Parathyroid adenoma (tissue), 2 donors: ENCODE measurements at regions not wholly inside any gene's neighbourhood (a gene's known extent, or its start where the extent isn't known, plus 50 kb on each side); places are given as distances from the start of the nearest gene placed in this dataset.

ENCODE experiments used
- H2AFZ ChIP-seq: fragments of 300-600 bp; sonication (generic); one replicate; pipeline ENCODE4 v1.7.0; 2017; ENCODE audit warnings: antibody characterized with exemption, mild to moderate bottlenecking
- H3K27ac ChIP-seq: fragments of 300-600 bp; sonication (generic); one replicate; pipeline ENCODE4 v1.7.0; 2017
- H3K27me3 ChIP-seq: fragments of 300-600 bp; sonication (generic); one replicate; pipeline ENCODE4 v1.7.0; 2017; ENCODE audit warnings: low read length; ENCODE audit not compliant: control insufficient read depth, insufficient read depth
- H3K36me3 ChIP-seq: fragments of 300-600 bp; sonication (generic); one replicate; pipeline ENCODE4 v1.7.0; 2017; ENCODE audit warnings: low read length; ENCODE audit not compliant: control insufficient read depth, insufficient read depth
- H3K4me1 ChIP-seq: fragments of 300-600 bp; sonication (generic); one replicate; pipeline ENCODE4 v1.7.0; 2017; ENCODE audit warnings: control low read depth
- H3K4me2 ChIP-seq: fragments of 300-600 bp; sonication (generic); one replicate; pipeline ENCODE4 v1.7.0; 2017; ENCODE audit warnings: low read length
- H3K4me3 ChIP-seq: fragments of 300-600 bp; sonication (generic); one replicate; pipeline ENCODE4 v1.7.0; 2017; ENCODE audit warnings: low read depth, low read length
- H3K79me2 ChIP-seq: fragments of 300-600 bp; sonication (generic); one replicate; pipeline ENCODE4 v1.7.0; 2017; ENCODE audit warnings: control low read depth
- H3K9ac ChIP-seq: fragments of 300-600 bp; sonication (generic); one replicate; pipeline ENCODE4 v1.7.0; 2017; ENCODE audit warnings: mild to moderate bottlenecking
- H3K9me3 ChIP-seq: fragments of 300-600 bp; sonication (generic); one replicate; pipeline ENCODE4 v1.7.0; 2017; ENCODE audit warnings: low read length; ENCODE audit not compliant: control insufficient read depth
- TF ChIP-seq, protein P1 (sequence below): fragments of 300-600 bp; sonication (generic); IDR thresholded peaks from one replicate; pipeline ENCODE4 v1.7.0; 2017; ENCODE audit warnings: antibody characterized with exemption, mild to moderate bottlenecking
- donor health status: primary hyperparathyroidism.

GRCh38 chr6:50180646-50181045 lies 130.9 kb upstream of the DEFB112 start:
- no peak overlapping the region for H3K27ac ChIP-seq
- H3K79me2 ChIP-seq = no peaks in the 10 kb centered on the region
- no peak overlapping the region for H3K4me3 ChIP-seq
- TF ChIP-seq, protein P1, sequence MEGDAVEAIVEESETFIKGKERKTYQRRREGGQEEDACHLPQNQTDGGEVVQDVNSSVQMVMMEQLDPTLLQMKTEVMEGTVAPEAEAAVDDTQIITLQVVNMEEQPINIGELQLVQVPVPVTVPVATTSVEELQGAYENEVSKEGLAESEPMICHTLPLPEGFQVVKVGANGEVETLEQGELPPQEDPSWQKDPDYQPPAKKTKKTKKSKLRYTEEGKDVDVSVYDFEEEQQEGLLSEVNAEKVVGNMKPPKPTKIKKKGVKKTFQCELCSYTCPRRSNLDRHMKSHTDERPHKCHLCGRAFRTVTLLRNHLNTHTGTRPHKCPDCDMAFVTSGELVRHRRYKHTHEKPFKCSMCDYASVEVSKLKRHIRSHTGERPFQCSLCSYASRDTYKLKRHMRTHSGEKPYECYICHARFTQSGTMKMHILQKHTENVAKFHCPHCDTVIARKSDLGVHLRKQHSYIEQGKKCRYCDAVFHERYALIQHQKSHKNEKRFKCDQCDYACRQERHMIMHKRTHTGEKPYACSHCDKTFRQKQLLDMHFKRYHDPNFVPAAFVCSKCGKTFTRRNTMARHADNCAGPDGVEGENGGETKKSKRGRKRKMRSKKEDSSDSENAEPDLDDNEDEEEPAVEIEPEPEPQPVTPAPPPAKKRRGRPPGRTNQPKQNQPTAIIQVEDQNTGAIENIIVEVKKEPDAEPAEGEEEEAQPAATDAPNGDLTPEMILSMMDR = no peak
- H3K4me1 ChIP-seq = no peaks in the 10 kb centered on the region
- no peak overlapping the region for H2AFZ ChIP-seq
- no peaks in the 10 kb centered on the region for H3K9me3 ChIP-seq
- no peak overlapping the region for H3K9ac ChIP-seq
- no peaks in the 10 kb centered on the region for H3K27me3 ChIP-seq
- no peaks in the 10 kb centered on the region for H3K36me3 ChIP-seq
- no peak overlapping the region for H3K4me2 ChIP-seq

- Histone ChIP-seq H3K9me3 (no peaks in the 10 kb centered on the region), H2AFZ (no peak overlapping the region), H3K9ac (no peak overlapping the region), H3K36me3 (no peaks in the 10 kb centered on the region), H3K27me3 (no peaks in the 10 kb centered on the region), H3K27ac (no peak overlapping the region), H3K4me2 (no peak overlapping the region), H3K79me2 (no peaks in the 10 kb centered on the region), H3K4me1 (no peaks in the 10 kb centered on the region), H3K4me3 (no peak overlapping the region)
- TF ChIP-seq, protein P1 = no peak
Measured at GRCh38 chr6:50185006-50185405, 135.3 kb upstream of the DEFB112 start.

DNA sequence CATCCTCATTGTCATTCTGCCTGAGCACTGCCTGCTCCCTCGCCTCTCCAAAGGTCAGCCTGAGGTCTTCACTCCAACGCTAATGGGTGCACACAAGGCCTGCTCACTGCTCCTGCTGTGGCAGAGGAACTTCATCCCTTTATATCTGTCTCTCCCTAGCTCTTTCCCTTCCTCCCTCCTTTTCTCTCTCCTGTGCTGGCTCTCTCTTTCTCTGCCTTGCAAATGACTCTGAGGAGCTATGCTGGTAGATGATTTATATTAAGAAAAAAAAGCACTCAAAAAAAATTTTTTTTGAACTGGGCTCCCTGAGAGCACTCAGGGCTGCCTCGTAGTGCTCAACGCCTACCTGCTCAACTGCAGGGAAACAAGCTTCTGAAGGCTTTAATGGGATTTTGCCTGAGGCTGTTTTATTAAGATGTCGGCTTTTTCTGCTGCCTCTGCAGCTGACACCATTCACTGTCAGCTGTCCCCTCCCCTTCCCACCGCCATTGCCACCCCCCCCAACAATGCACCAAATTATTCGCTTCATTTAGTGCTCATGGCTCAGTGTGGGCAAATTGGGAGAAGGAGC lies 137.7 kb upstream of the DEFB112 start:
- TF ChIP-seq, protein P1 = no peak
- H3K27me3 ChIP-seq = no peaks in the 10 kb centered on the region
- no peak overlapping the region for H3K4me2 ChIP-seq
- no peak overlapping the region for H2AFZ ChIP-seq
- no peaks in the 10 kb centered on the region for H3K9me3 ChIP-seq
- H3K4me3 ChIP-seq = no peak overlapping the region
- H3K27ac ChIP-seq = no peak overlapping the region
- H3K36me3 ChIP-seq = no peaks in the 10 kb centered on the region
- H3K79me2 ChIP-seq = no peaks in the 10 kb centered on the region
- no peak overlapping the region for H3K9ac ChIP-seq
- H3K4me1 ChIP-seq = no peaks in the 10 kb centered on the region

- Histone ChIP-seq H2AFZ (no peak overlapping the region), H3K9ac (no peak overlapping the region), H3K4me3 (no peak overlapping the region), H3K79me2 (no peaks in the 10 kb centered on the region), H3K27ac (no peak overlapping the region), H3K9me3 (no peaks in the 10 kb centered on the region), H3K27me3 (no peaks in the 10 kb centered on the region), H3K36me3 (no peaks in the 10 kb centered on the region), H3K4me2 (no peak overlapping the region), H3K4me1 (no peaks in the 10 kb centered on the region)
- TF ChIP-seq, protein P1 = no peak
Measured at GRCh38 chr6:50198245-50198644, 148.5 kb upstream of the DEFB112 start.

DNA sequence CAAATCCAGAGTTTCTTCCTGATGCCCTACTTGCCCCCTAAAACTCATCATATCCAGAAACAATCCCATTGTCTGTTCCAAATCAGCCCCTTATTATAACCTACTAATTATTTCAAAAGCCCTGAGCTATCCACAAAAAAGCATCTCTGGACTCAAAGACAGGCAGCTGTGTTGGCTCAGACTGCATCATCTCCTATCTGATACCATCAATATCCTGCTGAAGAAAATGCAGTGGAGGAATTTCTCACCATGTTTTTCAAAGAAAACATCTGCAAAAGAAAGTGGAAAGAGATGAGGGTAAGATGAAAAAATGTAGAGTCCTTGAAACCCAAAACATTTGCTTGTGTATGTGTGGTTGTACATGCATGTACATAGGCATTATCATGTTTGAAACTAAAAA lies 153.0 kb upstream of the DEFB112 start:
- Histone ChIP-seq H3K27me3 (no peaks in the 10 kb centered on the region), H3K79me2 (no peaks in the 10 kb centered on the region), H3K9ac (no peak overlapping the region), H3K4me1 (no peaks in the 10 kb centered on the region), H3K4me2 (no peak overlapping the region), H3K27ac (no peak overlapping the region), H2AFZ (no peak overlapping the region), H3K36me3 (no peaks in the 10 kb centered on the region), H3K4me3 (no peak overlapping the region), H3K9me3 (no peaks in the 10 kb centered on the region)
- TF ChIP-seq, protein P1 = no peak
